Erythroblast (primary cell): ENCODE measurements at regions not wholly inside any gene's neighbourhood (a gene's known extent, or its start where the extent isn't known, plus 50 kb on each side); places are given as distances from the start of the nearest gene placed in this dataset.

Source experiments
- DNase-seq, 2 experiments: peaks; one replicate each; lab custom pipeline; 2025; lab: John Stamatoyannopoulos, UW
- GATA1 ChIP-seq: IDR thresholded peaks from 2 replicates; pipeline ENCODE4 v1.6.1; 2011; ENCODE audit warnings: low read depth, mild to moderate bottlenecking, control low read depth, low read length, moderate library complexity
- POLR2A ChIP-seq: IDR thresholded peaks from 2 replicates; pipeline ENCODE4 v1.6.1; 2011; ENCODE audit warnings: mild to moderate bottlenecking, low read length

- no peak for DNase-seq
- TF ChIP-seq GATA1: no peak
- TF ChIP-seq POLR2A: no peak
These were observed 82.7 kb upstream of the MBNL1 start for GRCh38 chr3:152185891-152186630.

DNA sequence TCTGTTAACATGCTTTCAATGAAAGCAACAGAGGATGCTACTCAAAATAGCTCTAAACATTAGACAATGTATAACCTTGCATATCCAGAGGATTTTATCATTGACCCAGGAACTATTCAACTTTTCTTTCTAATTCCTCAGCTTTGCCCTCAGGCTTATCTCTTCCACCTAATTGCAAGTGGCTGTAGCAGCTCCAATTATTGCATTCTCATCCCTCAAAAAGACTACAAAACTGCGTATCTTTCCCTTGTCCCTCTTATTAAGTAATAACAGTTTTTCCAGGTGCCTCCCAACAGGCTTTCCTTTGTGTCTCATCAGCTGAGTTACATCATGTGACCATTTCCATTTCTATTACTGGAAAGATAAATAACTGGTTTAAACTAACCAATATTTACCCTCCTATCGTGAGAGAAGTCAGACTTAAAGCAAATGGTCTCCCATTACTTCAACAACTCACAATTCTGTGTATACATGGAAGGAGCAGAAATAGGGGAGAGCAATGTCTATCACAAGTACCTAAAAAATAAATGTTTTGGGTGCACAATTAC lies 78.0 kb upstream of the MBNL1 start:
- no peak for TF ChIP-seq POLR2A
- TF ChIP-seq GATA1: no peak
- peak; percentile 6 to 20 for DNase-seq

DNA sequence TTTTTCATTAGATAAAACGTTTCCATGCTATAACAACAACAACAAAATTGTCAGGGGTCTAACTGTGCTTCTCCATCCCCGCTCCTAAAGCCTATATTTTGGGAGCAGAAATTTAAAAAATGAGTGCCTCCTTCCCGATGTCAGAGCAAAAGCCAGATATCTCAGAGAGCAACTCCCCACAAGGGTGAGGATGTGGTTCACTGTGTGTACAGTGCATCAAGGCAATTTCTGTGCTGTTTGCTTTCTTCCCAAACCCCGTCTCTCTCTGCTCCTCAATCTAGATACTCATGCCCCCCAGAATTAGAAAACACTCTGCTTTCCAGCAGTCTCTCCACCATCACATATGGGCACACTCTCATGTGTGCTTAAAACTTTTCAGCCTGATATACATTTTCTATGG lies 76.7 kb upstream of the MBNL1 start:
- DNase-seq: peak in 1 of 2 experiments; percentile 6
- TF ChIP-seq POLR2A (no peak), GATA1 (no peak)

DNA sequence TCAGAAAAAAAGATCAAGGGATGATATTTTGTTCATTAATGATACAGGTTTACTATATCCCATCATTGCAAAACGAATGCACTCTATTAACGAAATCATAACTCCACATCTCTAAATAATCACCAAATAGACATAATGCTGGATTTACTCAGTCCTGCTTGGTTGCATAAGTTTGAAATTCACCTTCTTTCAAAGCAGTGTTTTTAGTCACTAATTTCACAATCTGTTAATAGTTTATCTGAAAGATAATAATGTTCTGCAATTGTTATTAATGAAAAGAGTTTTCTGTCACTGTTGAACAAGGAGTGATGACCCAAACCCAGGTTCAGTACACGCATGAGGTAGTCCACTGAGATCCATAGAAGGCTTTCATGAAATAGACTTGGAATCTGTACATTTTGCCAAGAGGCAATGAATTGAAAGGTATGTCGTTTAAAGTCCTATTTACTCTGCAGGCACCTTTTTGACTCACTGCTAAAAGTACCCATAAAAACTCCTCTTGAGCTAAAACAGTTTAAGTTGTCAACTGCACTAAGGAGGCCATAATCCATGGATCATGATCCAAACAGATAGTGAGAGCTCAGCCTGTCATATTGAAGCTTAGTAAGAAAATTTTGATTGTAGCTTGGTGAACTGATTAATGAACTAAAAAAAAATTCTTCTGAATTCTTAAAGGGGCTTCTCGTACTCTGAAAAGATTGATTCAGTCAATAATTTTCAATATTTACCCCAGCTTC lies 75.6 kb upstream of the MBNL1 start:
- DNase-seq: peak; percentile 30 to 47
- no peak for TF ChIP-seq GATA1
- TF ChIP-seq POLR2A: no peak

GRCh38 chr3:152193673-152194267 lies 75.0 kb upstream of the MBNL1 start:
- peak; percentile 41 to 50 for DNase-seq
- TF ChIP-seq POLR2A (no peak), GATA1 (no peak)

DNA sequence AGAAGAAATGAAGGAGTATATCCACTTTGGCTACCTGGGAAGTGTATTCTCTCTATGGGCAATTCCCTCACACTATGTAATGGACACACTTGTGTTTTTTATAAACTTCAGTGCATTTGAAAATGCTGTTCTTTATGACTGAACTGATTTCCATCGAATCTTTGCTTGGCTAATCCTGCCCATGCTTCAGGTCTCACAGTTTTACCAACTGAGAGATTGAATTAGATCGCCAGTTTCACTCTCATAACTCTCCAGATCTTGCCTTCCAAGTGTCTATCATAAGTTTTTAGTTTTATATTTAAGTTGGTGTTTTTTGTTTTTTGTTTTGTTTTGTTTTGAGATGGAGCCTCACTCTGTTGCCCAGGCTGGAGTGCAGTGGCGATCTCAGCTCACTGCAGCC lies 73.5 kb upstream of the MBNL1 start:
- no peak for TF ChIP-seq GATA1
- no peak for TF ChIP-seq POLR2A
- no peak for DNase-seq

- TF ChIP-seq GATA1 (no peak), POLR2A (no peak)
These were observed 71.9 kb upstream of the MBNL1 start for GRCh38 chr3:152196782-152197181.

DNA sequence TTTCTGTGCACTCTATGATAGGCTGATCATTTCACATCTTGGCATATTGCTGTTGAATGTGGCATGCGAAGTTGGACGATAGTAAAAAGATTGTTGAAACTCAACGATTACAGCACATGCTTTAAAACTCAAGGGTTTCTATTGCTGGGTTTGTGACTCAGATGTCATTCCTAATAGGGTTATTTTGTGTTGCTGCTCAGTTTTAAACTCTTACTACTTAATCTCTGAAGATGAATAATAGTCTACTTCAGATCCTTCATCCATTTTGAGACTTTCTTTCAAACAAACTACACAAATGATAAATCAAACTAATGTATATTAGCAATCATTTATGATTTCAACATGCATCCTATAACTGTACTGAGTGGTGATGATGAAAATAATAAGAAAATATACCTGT lies 71.3 kb upstream of the MBNL1 start:
- DNase-seq: peak; percentile 42 to 44
- TF ChIP-seq GATA1 (no peak), POLR2A (no peak)

More at GRCh38 chr3:152196782-152197181, 71.9 kb upstream of the MBNL1 start:
- DNase-seq: peak; percentile 15 to 35

- no peak for TF ChIP-seq GATA1
- TF ChIP-seq POLR2A: peak; percentile 3
- peak; percentile 58 to 80 for DNase-seq
These were observed 70.8 kb upstream of the MBNL1 start for GRCh38 chr3:152197937-152198336.

DNA sequence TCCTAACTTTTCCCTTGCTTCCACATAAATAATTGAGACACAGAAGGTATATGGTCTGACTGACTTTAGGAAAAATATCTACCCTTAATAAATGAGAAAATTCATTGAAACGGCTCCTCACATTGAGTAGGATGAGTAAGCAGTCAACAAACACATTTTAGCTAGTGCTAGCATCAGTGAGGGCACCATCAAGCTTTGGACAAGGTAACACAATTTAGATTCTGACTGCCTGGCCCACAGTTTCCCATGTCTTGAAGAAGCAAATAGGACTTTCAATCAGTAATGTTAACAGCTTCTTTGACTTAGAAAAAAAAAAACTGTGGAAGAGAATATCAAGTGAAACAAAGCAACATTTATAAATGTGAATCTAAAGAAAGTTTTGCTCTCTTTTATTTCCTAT lies 70.1 kb upstream of the MBNL1 start:
- DNase-seq: peak; percentile 50 to 55
- TF ChIP-seq GATA1 (no peak), POLR2A (no peak)

DNA sequence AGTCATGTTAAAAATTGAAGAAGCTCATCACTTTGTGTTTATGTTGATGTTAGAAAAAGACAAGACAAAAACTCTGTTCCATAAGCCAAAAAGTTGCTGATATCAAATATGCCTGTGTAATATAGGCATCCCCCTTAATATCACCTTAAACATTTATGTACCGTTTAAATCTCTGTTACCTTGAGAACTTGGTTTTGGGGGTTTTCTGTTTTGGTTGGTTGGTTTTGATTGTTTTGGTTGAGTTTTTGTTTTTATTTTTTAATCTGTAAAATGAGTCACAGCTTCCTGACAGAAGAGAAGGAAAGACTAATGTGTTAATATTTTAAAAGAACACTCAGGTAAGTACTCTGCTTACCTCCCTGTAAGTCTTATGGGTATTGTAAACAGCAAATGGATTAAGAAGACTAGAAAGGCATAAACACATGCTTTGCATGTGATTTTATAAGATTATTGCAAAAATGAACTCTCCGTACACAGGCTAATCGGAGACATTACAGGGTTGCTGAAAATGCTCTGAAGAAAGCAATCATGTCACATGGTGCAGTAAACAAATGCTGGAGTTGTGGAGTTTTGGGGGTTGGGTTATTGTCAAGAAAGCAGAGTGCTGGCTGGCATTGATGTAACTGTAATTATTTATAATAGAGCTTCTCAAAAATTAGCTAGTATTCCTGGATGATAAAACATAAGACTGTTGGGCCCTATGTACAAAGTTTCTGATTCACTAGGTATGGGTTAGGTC lies 69.5 kb upstream of the MBNL1 start:
- TF ChIP-seq POLR2A (no peak), GATA1 (no peak)

GRCh38 chr3:152200476-152201420 lies 68.0 kb upstream of the MBNL1 start:
- peak; percentile 49 to 56 for DNase-seq
- TF ChIP-seq GATA1 (no peak), POLR2A (no peak)

More for the DNA sequence above, 69.5 kb upstream of the MBNL1 start:
- peak; percentile 52 to 64 for DNase-seq
